Activated effector memory CD4-positive, alpha-beta T cell treated with anti-CD3 and anti-CD28 coated beads, Interleukin-2, amount 50 U/mL, for 16 hours (primary cell): ENCODE measurements at regions not wholly inside any gene's neighbourhood (a gene's known extent, or its start where the extent isn't known, plus 50 kb on each side); places are given as distances from the start of the nearest gene placed in this dataset.
A peak's percentile ranks its signal among the peaks of the same experiment; 100 is the strongest.
"Not testable (repeated sequence)": the region's sequence is repeated elsewhere in the genome, so short reads cannot be mapped to it uniquely, and the experiment has no call there.

Experiments
- DNase-seq: peaks from one replicate; pipeline ENCODE4 v3.0.0-alpha.2; 2020

- DNase-seq: no peak
Measured at GRCh38 chr6:134665029-134665723, 284.7 kb downstream of the ALDH8A1 start.

GRCh38 chr6:134663800-134664535, 285.9 kb downstream of the ALDH8A1 start:
- no peak for DNase-seq

DNA sequence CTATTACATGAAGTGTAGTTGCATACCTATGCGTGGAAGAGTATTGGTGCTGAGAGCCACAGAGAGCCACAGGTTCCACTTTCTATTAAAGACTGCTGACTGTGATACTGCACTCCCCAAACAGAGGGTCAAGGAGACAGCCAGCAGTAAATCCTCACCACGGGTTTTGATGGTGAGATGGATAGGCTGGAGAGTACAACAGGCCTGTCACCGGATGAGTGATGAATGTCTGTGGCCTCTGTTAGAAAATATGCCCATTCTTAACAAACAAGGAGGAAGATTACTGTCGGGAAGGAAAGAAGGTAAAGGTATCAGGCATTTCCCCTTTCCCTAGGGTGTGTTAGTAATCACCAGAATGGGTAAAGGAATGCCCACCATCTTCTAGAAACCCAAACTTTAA, 286.5 kb downstream of the ALDH8A1 start:
- no peak for DNase-seq

DNA sequence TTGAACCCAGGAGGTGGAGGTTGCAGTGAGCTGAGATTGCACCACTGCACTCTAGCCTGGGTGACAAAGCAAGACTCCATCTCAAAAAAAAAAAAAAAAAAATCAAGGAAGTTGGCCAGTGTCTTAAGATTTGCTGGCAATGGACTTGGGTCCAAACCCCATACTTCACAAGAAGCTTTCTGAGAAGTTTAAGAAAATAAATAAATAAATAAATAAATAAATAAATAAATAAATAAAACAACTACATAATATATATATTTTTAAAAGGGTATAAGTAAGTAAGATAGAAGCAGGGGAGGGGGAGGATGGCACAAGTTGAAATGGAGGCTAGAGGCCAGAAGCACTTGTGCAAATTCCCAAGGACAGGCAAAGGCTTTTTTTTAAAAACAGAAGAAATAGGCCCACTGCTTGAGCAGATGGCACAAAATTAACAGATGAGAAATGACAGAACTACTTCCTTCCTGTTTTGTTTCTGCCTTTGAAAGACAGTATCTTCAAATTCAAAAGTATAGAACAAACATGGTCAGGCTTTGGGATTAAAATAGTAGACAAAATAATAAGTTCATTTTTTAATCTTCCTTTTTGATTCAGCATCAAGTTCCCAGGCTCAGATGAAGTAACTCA, 287.7 kb downstream of the ALDH8A1 start:
- no peak for DNase-seq

DNA sequence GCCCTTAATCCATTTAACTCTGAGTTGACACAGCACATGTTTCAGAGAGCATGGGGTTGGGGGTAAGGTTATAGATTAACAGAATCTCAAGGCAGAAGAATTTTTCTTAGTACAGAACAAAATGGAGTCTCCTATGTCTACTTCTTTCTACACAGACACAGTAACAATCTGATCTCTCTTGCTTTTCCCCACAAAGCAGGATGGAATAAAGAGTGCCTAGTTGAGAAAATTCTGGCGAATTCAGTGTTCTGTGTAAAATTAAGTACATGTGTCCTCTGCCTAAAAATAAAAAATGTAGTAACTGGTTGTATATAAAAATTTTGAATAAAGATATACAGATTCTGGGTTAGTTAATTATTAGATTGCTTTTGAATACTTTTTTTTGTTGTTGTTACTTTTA, 290.0 kb downstream of the ALDH8A1 start:
- DNase-seq: not testable (repeated sequence)

- no peak for DNase-seq
Measured at GRCh38 chr6:134658596-134658995, 291.3 kb downstream of the ALDH8A1 start.

- no peak for DNase-seq
Measured at GRCh38 chr6:134657751-134658527, 292.0 kb downstream of the ALDH8A1 start.

GRCh38 chr6:134657343-134657742, 292.6 kb downstream of the ALDH8A1 start:
- DNase-seq: no peak

- DNase-seq: no peak
Measured at GRCh38 chr6:134654751-134655150, 295.1 kb downstream of the ALDH8A1 start.

DNA sequence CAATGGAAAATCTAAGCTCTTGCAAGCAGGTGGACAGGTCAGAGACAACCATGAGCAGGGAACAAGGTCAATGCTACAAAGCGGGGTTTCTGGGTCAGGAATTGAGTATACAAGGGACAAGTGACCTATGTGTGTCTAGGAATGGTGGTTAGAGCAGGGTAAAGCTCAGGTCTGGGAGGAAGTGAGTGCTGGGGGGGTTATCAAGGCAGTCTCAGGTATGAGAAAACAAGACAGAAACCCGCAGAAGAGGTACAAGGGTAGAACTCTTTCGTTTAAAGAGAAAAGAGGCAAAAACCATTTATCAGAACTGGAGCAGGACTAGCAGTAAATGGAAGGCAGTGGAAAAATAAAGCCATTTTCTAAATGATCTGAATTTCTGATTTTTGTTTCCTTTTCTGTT, 298.4 kb downstream of the ALDH8A1 start:
- no peak for DNase-seq

- DNase-seq: no peak
Measured at GRCh38 chr6:134647861-134648260, 302.0 kb downstream of the ALDH8A1 start.

DNA sequence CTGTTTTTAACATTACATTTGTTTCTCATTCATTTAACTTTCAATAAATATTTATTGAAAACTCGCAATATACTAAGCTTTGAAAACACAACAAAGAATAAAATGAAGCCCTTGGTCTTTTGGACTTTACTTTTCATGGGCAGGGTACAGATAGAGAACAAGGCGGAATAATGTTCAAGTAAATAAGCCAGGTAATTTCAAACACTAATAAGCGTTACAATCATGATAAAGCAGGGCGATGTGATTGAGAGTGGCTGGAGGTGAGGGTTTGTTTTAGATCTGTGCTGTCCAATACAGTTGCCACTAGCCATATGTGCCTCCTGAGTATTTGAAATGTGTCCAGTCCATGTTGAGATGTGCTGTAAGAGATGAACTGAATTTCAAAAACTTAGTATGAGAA, 307.1 kb downstream of the ALDH8A1 start:
- no peak for DNase-seq

- DNase-seq: no peak
Measured at GRCh38 chr6:134642279-134642678, 307.6 kb downstream of the ALDH8A1 start.

DNA sequence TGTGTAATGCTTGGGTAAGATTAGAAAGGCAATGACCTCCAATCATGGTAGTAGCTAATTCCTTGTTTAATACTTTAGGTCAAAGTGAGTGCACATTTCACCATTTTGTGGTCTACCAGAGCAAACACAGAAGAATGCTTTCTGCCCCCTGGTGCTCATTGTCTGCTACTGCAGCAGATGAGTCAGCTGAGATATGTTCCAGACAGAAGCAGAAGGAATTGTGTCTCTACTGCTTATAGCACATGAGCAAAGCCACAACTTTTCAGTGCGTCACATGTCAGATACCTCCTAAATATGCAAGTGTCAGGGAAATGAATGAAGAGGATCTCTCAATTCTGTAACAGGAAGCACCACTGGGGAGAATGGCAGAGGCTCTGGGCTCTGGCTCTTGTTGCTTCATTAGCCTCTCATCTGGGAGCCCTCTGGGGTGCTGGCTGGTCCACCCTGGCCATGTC, 308.9 kb downstream of the ALDH8A1 start:
- peak; percentile 90 for DNase-seq

DNA sequence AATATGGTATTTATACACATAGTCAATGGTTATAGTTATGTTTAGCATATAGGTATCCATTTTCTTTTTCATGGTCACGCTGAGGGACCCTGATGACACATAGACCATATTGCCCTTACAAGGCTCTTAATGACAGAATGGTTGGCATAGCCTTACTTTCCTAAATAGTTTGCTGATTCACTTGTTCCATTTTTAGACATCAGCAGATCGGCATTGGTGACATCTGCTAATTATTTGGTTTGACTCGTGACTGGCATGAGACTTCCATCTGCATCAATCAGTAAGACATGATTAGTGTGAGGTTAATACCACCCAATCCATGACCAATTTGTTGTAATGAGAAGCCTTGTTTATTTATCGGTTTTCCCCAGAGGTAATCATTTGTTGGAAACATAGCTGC, 309.7 kb downstream of the ALDH8A1 start:
- no peak for DNase-seq

GRCh38 chr6:134637847-134638437, 312.0 kb downstream of the ALDH8A1 start:
- DNase-seq: no peak

DNA sequence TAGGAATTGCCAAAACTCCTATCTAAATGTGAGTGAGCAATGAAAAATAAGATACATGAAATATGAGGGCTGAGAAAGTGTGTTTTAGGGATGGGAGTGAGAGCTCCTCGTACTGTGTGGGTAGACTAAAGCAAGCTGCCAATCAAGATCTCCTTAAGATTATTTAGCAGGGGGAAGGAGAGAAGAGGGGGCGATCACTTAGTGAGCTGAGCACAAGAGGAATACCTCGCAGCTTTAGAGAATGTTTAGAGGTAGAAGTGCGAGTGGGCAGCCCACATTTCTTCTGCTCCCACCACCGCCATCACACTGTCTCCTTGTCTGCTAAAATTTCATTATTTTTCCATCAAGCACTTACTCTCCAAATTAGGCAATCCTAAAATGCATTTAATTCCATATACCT, 312.6 kb downstream of the ALDH8A1 start:
- DNase-seq: no peak

DNA sequence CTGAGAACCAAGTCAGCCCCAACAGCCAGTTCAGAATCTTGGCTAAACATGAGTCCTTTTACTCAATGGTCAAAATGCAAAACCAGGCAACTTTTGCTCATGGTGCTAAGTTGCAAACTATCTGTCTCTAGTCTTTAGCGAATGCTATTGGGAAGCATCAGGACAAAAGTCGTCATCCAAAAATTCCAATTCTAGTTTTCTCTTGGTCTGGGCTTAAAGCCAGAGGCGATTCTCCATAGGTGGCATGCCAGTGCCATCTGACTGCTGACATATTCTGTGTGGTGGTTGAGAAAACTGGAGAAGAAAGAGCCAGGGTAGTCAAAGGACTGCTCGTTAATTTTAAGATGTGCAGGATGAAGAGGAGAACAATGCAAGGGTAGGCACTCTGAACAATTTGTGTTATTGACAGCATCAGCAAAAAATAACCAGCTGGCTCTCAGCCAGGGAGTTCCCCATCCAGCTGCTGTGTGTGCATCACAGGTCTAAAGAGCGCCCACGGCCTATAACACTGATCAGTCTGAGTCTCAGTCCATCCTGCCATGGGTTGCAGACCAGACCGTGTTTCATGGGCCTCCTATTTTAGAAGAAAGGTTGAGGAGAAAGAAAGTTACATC, 313.6 kb downstream of the ALDH8A1 start:
- peak; percentile 79 for DNase-seq

GRCh38 chr6:134634966-134635365, 314.9 kb downstream of the ALDH8A1 start:
- no peak for DNase-seq

DNA sequence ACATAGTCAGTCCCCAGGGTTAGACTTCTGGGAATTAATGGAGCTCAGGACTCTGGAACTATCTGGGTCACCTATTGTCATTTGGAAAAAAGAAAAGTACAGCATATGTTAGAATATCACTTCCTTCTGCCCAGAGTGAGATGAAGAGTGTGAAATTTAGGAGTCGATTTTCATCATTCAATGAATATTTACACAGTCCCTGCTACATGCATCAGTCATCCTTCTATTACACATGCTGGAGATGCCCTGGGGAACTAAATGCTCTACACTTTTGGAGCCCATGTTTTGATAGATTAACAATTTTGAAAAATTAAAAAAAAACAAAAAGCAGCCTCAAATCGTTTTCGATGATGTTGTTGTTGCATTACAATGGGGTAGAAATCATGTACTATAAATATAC, 315.4 kb downstream of the ALDH8A1 start:
- DNase-seq: no peak

DNA sequence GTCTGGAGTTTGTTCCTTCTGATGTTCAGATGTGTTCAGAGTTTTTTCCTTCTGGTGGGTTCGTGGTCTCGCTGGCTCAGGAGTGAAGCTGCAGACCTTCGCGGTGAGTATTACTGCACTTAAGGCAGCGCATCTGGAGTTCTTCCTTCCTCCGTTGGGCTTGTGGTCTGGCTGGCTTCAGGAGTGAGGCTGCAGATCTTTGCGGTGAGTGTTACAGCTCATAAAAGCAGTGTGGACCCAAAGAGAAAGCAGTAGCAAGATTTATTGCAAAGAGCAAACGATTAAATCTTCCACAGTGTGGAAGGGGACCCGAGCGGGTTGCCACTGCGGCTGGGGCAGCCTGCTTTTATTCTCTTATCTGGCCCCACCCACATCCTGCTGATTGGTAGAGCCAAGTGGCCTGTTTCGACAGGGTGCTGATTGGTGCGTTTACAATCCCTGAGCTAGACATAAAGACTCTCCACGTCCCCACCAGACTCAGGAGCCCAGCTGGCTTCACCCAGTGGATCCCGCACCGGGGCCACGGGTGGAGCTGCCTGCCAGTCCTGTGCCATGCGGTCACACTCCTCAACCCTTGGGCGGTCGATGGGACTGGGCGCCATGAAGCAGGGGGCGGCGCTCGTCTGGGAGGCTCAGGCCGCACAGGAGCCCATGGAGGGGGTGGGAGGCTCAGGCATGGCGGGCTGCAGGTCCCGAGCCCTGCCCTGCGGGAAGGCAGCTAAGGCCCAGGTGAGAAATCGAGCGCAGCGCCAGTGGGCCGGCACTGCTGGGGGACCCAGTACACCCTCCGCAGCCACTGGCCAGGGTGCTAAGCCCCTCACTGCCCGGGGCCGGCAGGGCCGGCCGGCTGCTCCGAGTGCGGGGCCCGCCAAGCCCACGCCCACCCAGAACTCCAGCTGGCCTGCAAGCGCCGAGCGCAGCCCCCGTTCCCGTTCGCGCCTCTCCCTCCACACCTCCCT, 315.3 kb upstream of the SGK1 start:
- DNase-seq: peak; percentile 70
